Caco-2 (cell line): ENCODE measurements at regions not wholly inside any gene's neighbourhood (a gene's known extent, or its start where the extent isn't known, plus 50 kb on each side); places are given as distances from the start of the nearest gene placed in this dataset.

ENCODE experiments used
- BruUV-seq: library from RNA; stranded (reverse); fragments of 400-500 nt; replicated peaks from 2 replicates; lab custom pipeline; 2021; lab: Mats Ljungman, UMichigan
- CTCF ChIA-PET: fragments of 300-600 bp; sonication (Branson Sonifier 250); formaldehyde crosslinking; loops from one replicate; lab custom pipeline; 2022; ENCODE audit warnings: antibody characterized with exemption; lab: Charles Lee
- POLR2A ChIA-PET: fragments of 300-600 bp; sonication (Branson Sonifier 250); formaldehyde crosslinking; loops from one replicate; lab custom pipeline; 2022; ENCODE audit warnings: antibody characterized with exemption; lab: Charles Lee
- DNase-seq, 2 experiments: peaks; one replicate each; pipeline versions ENCODE4 v3.0.0 to v3.0.0-alpha.2; 2020 to 2022
- H3K27me3 ChIP-seq: replicated peaks from 2 replicates; pipeline ENCODE4 v1.6.0; 2011; ENCODE audit warnings: low read length; ENCODE audit not compliant: control insufficient read depth, insufficient read depth
- H3K36me3 ChIP-seq: 2 replicates; pipeline ENCODE4 v1.5.1; 2011; ENCODE audit warnings: low read length; ENCODE audit not compliant: control insufficient read depth, insufficient read depth
- H3K4me1 ChIP-seq: fragments of 250-450 bp; sonication (Bioruptor Pico); 2 replicates; pipeline ENCODE4 v1.5.1; 2020; ENCODE audit warnings: mild to moderate bottlenecking
- H3K4me3 ChIP-seq: 2 replicates; pipeline ENCODE4 v1.5.1; 2011; ENCODE audit warnings: low read depth, mild to moderate bottlenecking, control low read depth, low read length
- H3K9me3 ChIP-seq: fragments of 250-450 bp; sonication (Bioruptor Pico); 2 replicates; pipeline ENCODE4 v1.5.1; 2020; ENCODE audit warnings: mild to moderate bottlenecking, moderate library complexity
- H3K27ac Mint-ChIP-seq: one replicate; pipeline ENCODE4 v1.8.0; 2022; ENCODE audit warnings: mixed read lengths; ENCODE audit not compliant: unreplicated experiment
- H3K27me3 Mint-ChIP-seq: one replicate; pipeline ENCODE4 v1.8.0; 2022; ENCODE audit warnings: mixed read lengths; ENCODE audit not compliant: insufficient read depth, unreplicated experiment
- H3K36me3 Mint-ChIP-seq: one replicate; pipeline ENCODE4 v1.8.0; 2022; ENCODE audit warnings: mild to moderate bottlenecking, mixed read lengths; ENCODE audit not compliant: insufficient read depth, unreplicated experiment
- H3K4me1 Mint-ChIP-seq: one replicate; pipeline ENCODE4 v1.8.0; 2022; ENCODE audit warnings: low read depth, mixed read lengths; ENCODE audit not compliant: unreplicated experiment
- H3K4me3 Mint-ChIP-seq: one replicate; pipeline ENCODE4 v1.8.0; 2022; ENCODE audit warnings: mild to moderate bottlenecking, moderate library complexity, mixed read lengths; ENCODE audit not compliant: unreplicated experiment
- H3K9me3 Mint-ChIP-seq: one replicate; pipeline ENCODE4 v1.8.0; 2022; ENCODE audit warnings: mixed read lengths; ENCODE audit not compliant: unreplicated experiment
- intact Hi-C: fragments of 100-400 bp; cut with micrococcal nuclease; formaldehyde crosslinking; loops from one replicate; pipeline ENCODE4 v1.10.0; 2022; ENCODE audit not compliant: unreplicated experiment
- TF ChIP-seq, protein P1 (sequence below), 2 experiments: fragments of 200-600 bp in 1 of 2; IDR thresholded peaks; 1 replicate in 1 of 2; 2 replicates in 1 of 2; pipeline versions ENCODE4 v1.5.1 to v1.8.0; 2011 to 2022; ENCODE audit warnings: antibody characterized with exemption in 1 of 2, control low read depth in 1 of 2, inconsistent platforms in 1 of 2, low read depth in 1 of 2, low read length in 1 of 2, mild to moderate bottlenecking in 1 of 2, moderate library complexity in 1 of 2; ENCODE audit not compliant: insufficient read depth in 1 of 2, severe bottlenecking in 1 of 2, unreplicated experiment in 1 of 2

DNA sequence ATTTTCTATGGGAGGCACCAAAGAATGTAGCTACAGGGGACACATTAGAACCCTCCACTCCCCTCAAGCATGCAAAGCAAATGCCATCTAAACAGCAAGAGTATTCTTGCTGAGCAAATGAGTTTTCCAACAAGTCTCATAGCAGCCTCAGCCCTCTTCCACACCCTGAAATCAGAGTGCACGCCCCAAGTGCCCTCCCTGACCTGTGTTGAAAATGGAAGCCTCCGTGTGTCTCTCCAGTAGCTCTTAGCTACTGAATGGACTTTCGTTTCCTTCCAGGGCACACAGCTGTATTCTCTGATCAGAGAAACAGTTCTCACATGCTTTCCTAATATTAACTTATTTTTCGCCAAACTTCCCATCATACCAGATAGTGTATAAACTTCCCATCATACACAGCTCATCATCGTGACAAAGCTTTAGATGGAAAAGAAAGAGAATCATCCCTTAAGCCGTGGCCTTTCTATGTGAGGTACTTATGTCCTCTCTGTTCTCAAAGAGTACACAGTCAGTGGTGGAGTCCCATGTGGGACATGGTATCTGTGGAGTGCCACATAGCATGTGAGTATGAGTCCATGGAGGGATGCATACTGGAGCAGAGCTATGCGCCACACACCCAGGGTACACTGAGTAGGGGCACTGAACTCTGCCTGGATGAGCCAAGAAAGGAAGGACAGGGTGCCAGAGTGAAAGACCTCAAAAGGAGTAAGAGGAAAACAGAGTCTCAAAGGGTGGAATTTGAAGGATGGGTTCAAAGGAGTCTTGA, 434.5 kb downstream of the MCTP2 start:
- no peak overlapping the region for H3K4me3 ChIP-seq
- BruUV-seq: no TSS peak
- Mint-ChIP-seq H3K27ac (no peak overlapping the region), H3K36me3 (no peaks in the 10 kb centered on the region), H3K27me3 (peaks cover 22% of the 10 kb centered on the region), H3K9me3 (no peaks in the 10 kb centered on the region), H3K4me1 (no peaks in the 10 kb centered on the region), H3K4me3 (no peak overlapping the region)
- intact Hi-C loops: loop anchor here (5.0 kb wide), 1 partner anchor 84 kb away; no protein-coding TSS in a partner anchor
- no peaks in the 10 kb centered on the region for H3K4me1 ChIP-seq
- no peaks in the 10 kb centered on the region for H3K27me3 ChIP-seq
- ChIA-PET POLR2A (no interaction called here), CTCF (no interaction called here)
- H3K36me3 ChIP-seq: no peaks in the 10 kb centered on the region
- H3K9me3 ChIP-seq: no peaks in the 10 kb centered on the region
- DNase-seq: no peak
- TF ChIP-seq, protein P1, sequence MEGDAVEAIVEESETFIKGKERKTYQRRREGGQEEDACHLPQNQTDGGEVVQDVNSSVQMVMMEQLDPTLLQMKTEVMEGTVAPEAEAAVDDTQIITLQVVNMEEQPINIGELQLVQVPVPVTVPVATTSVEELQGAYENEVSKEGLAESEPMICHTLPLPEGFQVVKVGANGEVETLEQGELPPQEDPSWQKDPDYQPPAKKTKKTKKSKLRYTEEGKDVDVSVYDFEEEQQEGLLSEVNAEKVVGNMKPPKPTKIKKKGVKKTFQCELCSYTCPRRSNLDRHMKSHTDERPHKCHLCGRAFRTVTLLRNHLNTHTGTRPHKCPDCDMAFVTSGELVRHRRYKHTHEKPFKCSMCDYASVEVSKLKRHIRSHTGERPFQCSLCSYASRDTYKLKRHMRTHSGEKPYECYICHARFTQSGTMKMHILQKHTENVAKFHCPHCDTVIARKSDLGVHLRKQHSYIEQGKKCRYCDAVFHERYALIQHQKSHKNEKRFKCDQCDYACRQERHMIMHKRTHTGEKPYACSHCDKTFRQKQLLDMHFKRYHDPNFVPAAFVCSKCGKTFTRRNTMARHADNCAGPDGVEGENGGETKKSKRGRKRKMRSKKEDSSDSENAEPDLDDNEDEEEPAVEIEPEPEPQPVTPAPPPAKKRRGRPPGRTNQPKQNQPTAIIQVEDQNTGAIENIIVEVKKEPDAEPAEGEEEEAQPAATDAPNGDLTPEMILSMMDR (IDR thresholded peaks at IDR 0.05; ENCODE audit: insufficient read depth in 1 of 2, low read depth in 1 of 2, low read length in 1 of 2, severe bottlenecking in 1 of 2, unreplicated experiment in 1 of 2): no peak

GRCh38 chr15:94666553-94666952, 435.2 kb downstream of the MCTP2 start:
- no peaks in the 10 kb centered on the region for H3K27me3 ChIP-seq
- no peak overlapping the region for H3K4me3 ChIP-seq
- no peaks in the 10 kb centered on the region for H3K9me3 Mint-ChIP-seq
- no peaks in the 10 kb centered on the region for H3K36me3 Mint-ChIP-seq
- no peaks in the 10 kb centered on the region for H3K4me1 Mint-ChIP-seq
- H3K9me3 ChIP-seq: no peaks in the 10 kb centered on the region
- H3K4me1 ChIP-seq: no peaks in the 10 kb centered on the region
- POLR2A ChIA-PET: no interaction called here
- no peaks in the 10 kb centered on the region for H3K36me3 ChIP-seq
- peak in 1 of 2 experiments; percentile 6 for DNase-seq
- CTCF ChIA-PET: no interaction called here
- no TSS peak for BruUV-seq
- intact Hi-C loops: loop anchor here (5.0 kb wide), 1 partner anchor 84 kb away; no protein-coding TSS in a partner anchor
- peaks cover 22% of the 10 kb centered on the region for H3K27me3 Mint-ChIP-seq
- no peak overlapping the region for H3K4me3 Mint-ChIP-seq
- TF ChIP-seq, protein P1 (IDR thresholded peaks at IDR 0.05; ENCODE audit: insufficient read depth in 1 of 2, low read depth in 1 of 2, low read length in 1 of 2, severe bottlenecking in 1 of 2, unreplicated experiment in 1 of 2): no peak
- H3K27ac Mint-ChIP-seq: no peak overlapping the region

DNA sequence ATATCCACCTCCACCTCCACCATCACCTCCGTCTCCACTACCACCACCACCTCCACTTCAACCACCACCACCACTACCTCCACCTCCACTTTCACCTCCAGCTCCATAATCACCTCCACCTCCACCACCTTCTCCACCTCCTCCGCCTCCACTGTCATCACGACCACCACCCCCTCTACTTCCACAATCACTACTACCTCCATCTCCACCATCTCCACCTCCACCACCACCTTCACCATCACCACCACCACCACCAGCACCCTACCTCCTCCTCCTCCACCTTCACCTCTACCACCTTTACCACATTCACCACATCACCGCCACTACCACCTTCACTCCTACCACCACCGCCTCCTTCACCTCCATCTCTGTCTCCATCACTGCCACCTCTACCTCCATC, 435.7 kb downstream of the MCTP2 start:
- intact Hi-C loops: loop anchor here (5.0 kb wide), 1 partner anchor 85 kb away; no protein-coding TSS in a partner anchor
- Mint-ChIP-seq H3K27ac (no peak overlapping the region), H3K9me3 (no peaks in the 10 kb centered on the region), H3K27me3 (peaks cover 22% of the 10 kb centered on the region), H3K4me3 (no peak overlapping the region), H3K4me1 (no peaks in the 10 kb centered on the region), H3K36me3 (no peaks in the 10 kb centered on the region)
- H3K4me3 ChIP-seq: no peak overlapping the region
- TF ChIP-seq, protein P1 (IDR thresholded peaks at IDR 0.05; ENCODE audit: insufficient read depth in 1 of 2, low read depth in 1 of 2, low read length in 1 of 2, severe bottlenecking in 1 of 2, unreplicated experiment in 1 of 2): no peak
- no TSS peak for BruUV-seq
- ChIA-PET CTCF (no interaction called here), POLR2A (no interaction called here)
- no peaks in the 10 kb centered on the region for H3K36me3 ChIP-seq
- DNase-seq: no peak
- no peaks in the 10 kb centered on the region for H3K27me3 ChIP-seq
- no peaks in the 10 kb centered on the region for H3K4me1 ChIP-seq
- no peaks in the 10 kb centered on the region for H3K9me3 ChIP-seq
